Colon (tissue), 2 donors: ENCODE measurements at regions not wholly inside any gene's neighbourhood (a gene's known extent, or its start where the extent isn't known, plus 50 kb on each side); places are given as distances from the start of the nearest gene placed in this dataset.
"Not testable (repeated sequence)": the region's sequence is repeated elsewhere in the genome, so short reads cannot be mapped to it uniquely, and the experiment has no call there.

ENCODE experiments used
- FAIRE-seq: peaks from 2 replicates; lab custom pipeline; 2012; peaks lifted over from hg19 to GRCh38; lab: Jason Lieb, UNC
- donor health status: control.
- donor health status: control.

DNA sequence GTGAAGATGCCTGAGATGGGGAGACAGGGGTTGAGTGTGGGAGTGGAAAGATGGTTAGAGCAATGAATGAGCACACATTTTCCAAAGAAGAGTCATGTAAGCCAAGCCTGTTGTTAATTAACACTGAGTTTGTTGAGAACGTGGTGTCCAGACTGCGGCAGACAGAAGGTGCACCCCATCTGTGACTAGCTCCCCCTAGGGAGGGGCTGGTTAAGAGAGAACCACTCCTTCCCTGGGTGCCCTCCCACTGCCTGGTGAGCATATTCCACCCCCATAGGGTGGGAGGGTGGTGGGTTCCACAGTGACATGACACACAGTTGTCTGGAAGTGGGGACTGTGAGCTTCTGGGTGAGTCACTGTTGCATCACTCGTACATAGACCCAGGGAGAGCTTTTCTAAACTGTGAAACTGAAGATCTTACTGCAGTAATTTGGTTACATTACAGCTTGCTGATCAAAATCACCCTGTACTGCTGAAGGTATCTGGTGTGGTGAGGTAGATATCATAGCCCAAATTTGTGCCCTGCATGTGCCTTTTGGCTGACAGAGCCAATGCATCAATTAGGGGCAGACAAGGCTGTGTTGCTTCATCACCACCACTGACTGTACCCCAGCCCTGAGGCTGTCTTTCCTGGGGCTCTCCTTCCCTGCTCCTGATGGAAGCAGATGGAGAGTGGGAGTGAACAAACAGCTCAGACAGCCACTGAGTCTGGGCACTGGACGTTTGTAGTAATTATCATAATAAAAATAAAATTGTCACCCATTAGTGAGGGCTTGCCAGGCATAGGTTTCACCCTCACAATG is 150.9 kb downstream of the EMP1 start:
- FAIRE-seq: no peak

DNA sequence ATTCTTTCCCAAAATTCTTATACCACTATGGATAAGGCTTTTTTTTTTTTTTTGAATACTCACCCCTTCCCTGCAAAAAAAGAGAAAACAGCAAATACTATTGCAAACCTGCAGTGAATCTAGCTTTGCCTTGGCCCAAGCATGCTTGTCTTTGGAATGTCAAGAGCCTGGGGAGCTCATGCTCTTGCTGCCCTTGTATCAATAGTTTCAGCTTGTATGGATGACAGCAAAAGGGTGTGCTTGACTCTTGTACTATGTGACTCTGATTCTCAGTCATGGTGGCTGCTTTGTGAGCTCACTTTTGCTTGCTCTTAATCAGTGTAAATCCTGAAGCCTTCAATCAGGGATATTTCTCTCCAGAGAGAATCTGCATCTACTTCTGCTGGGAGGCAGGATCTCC is 149.2 kb downstream of the EMP1 start:
- no peak for FAIRE-seq

DNA sequence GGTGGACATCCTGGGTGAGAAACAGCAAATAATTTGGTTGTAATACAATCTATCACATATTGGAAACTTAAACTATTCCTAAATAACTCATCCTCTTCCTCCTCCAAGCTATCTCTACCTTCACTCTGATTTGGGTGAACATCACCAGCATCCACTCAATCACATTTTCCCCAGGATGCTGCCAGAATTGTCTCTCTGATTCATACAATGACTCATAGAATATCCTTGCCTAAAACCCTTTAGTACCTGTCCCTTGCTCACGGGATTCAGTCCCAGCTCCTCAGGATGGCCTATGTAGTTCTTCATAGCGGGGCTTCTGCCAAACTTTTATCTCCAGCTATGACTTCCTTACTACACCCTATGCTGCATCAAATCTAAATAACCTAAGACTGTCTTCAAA is 146.8 kb downstream of the EMP1 start:
- FAIRE-seq: no peak

DNA sequence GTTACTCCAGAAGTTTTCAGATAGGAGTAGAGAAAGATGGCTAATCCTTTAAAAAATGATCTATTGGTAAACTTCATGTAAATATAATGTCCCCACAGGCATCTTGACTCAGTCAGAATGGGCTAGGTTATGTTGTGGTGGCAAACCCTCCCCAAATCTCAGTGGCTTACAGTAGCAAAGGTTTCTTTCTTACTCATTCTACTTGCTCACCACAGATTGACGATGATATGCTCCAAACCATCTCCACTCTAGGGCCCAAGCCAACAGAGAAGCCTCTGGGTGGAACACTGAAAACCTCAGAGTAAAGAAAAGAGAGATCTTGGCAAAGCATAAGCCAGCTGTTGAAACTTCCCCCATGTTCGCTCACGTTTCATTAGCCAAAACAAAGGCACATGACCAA is 146.4 kb downstream of the EMP1 start:
- no peak for FAIRE-seq

DNA sequence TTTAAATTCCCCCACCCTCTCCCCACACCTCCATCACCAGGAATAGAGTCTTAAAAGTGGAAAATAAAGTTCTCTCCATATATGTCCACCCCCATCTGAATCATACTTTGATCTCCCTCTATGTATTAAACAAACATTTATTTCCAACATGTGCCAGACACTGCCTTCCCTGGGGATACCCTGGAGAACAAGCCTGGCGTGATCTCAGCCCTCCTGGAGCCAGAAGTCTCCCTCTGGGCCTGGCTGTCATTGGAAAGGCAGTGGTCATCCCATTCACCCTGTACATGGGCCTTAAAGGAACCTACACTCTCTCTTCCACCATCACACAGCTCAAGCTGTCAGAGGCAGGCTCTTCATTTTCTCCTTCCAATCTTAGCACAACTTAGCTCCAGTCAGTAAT is 143.6 kb downstream of the EMP1 start:
- FAIRE-seq: no peak

DNA sequence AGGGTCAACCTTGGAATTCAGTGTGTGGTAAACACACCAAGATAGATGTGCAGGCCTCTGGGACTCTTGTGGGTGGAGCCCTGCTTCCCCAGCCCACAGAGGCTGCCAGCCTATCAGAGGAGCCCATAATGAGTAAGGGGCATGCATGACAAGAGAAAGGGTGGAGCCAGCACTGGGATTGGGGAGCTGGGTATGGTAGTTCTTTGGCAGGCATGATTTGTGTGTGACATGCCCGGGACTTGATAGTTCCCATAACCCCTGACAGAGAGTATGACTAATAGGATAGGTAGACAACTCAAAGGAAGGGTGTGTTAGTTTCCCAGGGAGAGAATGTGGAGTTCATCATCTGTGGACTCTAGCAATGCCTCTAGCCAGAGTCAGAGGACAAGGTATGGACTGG is 143.0 kb downstream of the EMP1 start:
- FAIRE-seq: no peak

DNA sequence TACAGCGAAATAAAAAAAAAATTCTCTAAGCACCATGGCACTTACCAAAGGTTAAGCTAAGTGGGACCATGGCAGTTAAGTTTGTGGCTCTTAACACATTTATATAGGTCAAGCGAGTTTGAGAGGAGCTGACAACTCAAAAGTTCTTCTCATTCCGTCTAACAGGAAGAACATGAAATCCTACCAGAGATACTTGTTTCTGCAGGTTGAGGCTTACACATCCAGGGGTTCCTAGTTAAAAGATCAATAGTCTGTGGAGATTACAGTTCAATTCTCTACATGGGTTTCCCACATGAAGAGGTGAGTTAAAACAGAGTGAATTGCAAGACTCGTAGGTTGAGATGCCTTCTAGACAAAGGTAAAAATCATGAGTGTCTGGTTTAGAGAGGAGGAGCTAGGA is 142.6 kb downstream of the EMP1 start:
- no peak for FAIRE-seq

DNA sequence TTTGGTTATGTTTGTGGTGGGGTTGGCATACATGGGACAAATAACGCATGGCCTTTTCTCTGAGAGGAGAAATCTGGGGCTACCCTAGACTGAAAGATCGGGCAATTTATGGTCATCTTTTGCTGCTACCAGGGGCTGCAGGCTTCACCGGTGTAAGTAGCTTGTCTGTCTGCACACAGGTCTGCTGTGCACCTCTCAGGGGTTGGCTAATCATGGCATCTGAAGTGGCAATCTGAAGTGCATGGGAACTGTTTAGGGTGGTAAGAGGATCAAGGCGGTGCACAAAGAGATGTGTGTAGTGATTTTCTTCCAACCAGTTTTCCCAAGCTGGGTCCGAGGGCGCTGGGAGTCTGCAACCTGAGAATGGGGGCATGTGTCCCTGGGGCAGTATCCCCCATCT is 141.3 kb downstream of the EMP1 start:
- FAIRE-seq: no peak

DNA sequence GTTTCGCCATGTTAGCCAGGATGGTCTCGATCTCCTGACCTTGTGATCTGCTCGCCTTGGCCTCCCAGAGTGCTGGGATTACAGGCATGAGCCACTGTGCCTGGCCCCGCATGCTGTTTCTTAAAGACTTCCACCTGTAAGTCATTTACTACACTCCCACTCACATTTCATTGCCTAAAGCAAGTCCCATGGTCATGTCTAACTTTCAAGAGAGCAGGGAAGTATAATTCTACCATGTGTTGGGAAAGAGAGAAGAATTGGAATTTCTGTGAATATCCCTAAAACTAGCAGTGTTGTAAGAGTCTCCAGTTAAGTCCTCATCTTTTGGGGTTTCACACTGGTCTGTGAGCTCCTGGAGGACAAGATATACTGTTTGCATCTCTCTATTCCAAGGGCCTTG is 139.7 kb downstream of the EMP1 start:
- no peak for FAIRE-seq

DNA sequence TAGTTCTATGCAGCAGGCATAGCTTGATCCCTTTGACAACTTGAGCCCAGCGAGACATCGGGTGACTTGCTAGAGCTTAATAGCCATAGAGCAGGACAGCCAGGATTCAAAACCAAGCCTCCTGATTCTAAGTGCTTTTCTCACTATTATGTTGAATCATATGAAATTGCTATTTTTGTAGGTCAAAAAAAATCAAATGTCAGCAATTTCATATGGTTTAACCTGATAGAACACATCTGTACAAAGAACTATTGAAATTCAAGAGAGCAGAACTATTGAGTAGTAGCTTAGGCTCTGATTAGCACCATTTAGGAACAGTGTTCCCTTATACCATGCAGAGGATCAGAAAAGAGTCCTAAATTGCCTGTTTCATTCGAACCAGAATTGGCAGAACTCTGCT is 132.0 kb downstream of the EMP1 start:
- FAIRE-seq: no peak

DNA sequence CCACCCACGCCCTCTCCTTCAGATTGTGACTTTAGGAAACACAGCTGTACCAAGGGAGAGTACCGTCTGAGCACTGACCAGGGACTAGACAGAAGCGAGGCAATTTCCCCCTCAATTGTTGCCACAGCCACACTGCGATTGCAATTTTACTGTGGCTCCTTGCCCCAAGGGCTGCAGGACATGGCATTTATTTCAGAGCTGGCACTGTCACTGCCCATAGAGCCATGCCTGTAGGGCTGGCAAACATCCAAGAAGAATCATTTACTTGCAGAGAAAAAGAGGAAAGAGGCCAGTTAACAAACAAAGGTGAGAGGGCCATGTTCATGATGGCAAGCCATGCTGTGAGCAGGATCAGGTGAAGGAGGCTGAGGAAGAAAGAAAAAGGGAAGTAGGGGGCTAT is 129.6 kb downstream of the EMP1 start:
- no peak for FAIRE-seq

DNA sequence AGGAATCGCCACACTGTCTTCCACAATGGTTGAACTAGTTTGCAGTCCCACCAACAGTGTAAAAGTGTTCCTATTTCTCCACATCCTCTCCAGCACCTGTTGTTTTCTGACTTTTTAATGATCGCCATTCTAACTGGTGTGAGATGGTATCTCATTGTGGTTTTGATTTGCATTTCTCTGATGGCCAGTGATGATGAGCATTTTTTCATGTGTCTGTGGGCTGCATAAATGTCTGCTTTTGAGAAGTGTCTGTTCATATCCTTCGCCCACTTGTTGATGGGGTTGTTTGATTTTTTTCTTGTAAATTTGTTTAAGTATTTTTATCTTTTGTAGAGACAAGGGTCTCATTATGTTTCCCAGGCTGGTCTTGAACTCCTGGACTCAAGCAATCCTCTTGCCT is 128.5 kb downstream of the EMP1 start:
- FAIRE-seq: not testable (repeated sequence)

DNA sequence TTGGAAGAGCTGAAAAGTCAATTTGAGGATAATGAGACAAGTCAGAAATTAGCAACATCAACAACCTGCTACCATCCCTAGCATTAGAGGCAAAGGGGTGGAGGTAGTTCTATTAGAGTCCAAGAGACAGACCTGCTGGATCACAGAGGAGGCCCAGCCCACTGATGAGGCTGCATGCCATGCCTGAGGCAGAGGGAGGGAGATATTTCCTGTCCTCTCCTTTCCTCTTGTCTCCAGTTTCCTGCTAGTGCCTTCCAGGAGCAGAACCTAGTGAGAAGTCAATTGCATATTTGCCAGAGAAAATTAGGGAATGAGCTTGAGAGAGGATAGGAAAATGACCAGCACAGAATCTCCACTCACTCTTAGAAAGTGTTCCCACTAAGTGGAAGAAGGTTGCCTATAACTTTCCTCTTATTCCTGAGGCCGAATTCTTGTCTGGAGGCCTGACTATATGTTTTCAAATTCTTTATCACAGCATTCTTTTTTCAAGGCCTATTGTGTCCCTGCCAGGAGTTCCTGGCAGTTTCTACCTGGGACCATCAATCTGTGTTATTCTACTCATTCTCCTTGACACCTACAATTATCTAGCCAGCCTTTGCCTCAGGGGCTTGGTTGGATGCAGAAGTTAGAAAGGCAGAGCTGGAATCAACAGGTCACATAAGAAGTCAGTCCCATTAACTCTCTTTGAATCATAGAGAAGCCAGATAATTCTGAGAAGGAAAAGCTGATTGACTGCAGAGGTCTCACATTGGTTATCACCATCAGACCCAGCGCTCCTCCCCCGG is 121.9 kb downstream of the EMP1 start:
- no peak for FAIRE-seq

DNA sequence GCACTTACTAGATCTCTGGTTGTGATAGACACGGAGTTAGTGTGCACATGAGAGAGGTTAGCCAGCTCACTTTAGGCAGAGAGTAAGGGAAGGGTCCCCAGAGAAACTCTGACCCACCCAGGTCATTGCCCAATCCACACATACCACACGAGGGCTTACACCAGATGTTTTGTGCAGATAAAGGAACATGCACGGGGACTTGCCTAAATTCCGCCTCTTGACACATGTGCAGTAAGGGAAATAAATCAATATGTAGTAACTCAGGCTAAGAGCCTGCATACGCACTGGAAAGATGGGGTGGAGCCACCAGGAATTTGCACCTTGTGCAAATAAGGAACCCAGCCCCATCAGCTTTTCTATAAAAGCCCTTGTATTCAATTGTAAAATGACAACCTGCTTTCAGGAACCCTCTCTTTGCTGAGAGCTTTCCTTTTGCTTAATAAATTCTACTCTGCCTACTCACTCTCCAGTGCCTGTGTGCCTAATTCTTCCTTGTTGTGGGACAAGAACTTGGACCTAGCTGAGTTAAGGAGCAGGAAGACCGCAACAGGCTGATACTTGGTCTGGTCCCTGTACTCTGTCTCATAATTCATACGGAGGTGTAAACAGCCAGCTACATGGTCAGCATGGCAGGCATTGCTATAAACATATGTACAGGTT is 120.2 kb downstream of the EMP1 start:
- FAIRE-seq: no peak

DNA sequence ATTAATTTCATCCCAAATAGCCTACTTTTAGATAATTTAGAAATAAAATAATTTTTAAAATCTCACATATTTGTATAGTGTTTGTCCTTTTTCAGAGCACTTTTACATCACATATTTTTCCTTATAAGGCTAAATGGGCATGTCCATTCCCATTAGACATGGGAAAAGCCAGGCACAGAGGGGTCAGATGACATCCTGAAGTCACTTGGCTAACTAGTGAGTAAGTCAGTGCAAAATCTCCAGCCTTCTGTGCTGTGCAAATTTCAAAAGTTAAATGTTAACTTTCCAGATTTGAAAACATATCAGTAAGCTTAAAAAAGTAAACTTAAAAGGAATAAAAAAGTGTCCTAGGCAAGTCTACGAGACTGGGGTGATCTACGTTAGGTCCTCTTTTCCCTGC is 117.4 kb downstream of the EMP1 start:
- no peak for FAIRE-seq

DNA sequence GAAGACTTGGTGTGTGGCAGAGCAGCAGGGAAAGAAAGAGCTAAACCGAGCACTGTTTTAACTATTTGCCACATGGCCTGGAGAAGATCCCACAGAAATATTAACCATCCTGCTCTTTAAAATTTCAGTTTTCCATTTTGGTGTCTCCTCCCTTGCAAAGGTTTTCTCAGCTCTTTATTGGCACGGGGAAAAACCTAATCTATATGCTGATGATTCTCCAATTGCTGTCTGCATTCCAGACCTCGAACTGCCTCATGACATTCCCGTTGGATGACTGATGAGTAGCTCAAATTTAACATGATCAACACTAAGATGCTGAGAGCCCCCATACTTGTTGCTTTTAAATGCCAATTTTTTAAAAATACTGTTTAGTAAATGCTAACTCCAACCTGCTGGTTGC is 115.0 kb downstream of the EMP1 start:
- FAIRE-seq: no peak

DNA sequence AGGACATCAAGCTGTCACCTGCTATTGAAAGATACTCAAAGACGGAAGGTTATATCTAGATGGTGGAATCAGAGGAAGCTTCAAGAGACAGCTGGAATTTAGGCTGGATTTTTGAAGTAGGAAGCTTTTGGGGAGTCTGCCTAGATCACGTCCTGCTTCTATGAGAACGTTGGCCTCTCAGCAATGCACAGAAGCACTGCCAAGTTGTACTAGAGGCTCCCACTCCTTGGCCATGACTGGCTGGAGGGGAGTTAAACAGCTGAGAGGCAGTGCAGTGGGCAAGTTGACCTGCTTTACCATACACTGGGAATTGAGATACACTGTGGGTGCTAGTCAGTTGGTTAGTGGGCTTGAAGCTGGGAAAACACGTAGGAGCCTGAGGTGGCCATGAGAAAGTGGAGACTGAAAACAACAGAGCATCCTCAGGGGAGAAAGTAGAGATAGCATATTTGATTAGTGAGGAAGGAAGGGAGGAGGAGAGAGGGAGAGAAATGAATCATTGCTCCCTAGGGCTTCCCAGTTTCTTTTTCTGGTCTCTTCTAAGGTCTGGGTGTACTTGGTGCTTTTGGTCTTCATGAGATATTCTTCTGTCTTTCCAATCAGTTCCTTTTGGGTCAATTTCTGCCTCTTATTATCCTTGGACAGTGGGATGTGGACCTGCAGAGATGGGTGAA is 110.8 kb downstream of the EMP1 start:
- FAIRE-seq: no peak

DNA sequence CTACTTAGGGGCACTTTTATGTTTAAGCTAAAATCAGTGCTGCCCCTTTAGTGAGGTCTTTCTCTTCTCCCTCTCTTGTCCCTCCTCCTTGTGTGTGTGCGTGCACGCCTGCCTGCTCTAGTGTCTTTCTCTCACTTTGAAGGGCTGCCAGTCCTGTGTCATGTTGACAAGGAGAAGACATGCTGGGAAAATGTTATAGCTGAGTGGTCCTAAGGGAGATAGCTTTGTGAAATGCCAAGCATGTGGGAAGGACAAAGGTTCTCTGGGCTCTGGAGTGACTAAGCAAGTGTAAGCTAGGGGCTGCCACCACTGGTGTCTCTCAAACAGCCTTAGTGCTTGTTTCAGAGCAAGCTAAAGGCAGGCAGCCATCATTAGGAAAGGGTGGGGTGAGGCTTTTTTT is 108.4 kb downstream of the EMP1 start:
- no peak for FAIRE-seq

DNA sequence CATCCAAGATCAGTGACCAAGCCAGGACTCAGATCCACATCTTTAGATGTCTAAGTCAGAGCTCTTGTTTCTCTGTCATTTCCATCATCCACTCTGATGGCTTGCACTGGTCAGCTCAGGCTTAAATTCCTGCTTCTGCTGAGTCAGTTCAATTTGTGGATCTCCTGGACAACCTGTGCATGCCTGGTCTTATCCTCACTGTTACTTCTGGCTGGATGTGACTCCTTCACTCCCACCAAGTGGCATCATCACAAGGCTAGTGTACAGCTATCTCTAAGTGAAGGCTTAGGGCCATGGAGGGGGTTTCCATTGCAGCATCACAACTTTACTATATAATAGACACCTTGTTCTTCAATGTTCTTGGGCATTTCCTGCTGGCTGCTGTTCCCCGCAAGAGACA is 102.9 kb downstream of the EMP1 start:
- no peak for FAIRE-seq

DNA sequence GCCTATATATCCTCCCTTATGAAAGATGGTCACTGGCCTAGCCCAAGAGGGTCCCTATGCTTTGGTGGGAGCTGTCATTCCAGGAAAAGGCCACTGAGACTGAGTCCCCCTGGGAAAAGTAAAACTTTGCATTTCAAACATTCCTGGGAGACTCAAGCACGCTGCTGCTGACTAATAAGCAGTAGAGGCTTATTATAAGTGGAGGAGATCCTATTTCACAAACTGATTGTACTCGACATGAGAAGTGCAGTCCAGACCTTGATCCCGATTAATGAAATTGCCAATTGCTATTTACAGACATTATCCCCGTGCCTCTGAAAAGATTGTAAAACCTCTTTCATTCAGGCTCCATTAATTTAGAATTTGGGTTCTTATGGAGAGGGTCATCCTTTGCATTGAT is 96.6 kb downstream of the EMP1 start:
- no peak for FAIRE-seq

DNA sequence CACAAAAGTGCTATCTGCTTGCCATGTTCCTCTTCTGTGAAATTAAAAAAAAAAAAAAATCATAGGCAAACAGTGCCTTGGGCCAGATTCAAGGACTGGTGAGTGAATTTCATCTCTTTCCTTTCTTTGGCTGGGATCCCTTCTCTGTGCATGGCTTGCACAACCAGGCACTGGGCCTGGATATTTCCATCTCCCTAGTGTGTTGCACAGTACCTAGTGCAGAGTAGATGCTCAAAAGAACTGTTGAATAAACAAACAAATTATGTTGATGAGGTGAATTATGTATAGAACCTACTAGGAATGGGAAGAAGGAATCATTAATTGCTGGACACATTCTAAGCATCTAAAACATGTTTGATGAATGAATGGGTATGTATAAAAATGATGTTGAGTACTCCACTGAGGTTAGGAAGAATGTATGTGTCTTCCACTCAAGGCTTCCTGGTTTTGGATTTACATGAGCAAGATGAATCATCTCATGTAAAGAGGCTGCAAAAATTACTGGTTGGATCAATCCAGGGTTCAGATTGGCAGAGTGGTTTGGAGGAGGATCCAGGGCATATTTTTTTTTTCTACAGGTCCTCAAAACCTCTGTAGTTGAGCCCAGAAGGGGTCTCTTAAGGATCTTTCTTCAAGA is 93.2 kb downstream of the EMP1 start:
- FAIRE-seq: no peak

DNA sequence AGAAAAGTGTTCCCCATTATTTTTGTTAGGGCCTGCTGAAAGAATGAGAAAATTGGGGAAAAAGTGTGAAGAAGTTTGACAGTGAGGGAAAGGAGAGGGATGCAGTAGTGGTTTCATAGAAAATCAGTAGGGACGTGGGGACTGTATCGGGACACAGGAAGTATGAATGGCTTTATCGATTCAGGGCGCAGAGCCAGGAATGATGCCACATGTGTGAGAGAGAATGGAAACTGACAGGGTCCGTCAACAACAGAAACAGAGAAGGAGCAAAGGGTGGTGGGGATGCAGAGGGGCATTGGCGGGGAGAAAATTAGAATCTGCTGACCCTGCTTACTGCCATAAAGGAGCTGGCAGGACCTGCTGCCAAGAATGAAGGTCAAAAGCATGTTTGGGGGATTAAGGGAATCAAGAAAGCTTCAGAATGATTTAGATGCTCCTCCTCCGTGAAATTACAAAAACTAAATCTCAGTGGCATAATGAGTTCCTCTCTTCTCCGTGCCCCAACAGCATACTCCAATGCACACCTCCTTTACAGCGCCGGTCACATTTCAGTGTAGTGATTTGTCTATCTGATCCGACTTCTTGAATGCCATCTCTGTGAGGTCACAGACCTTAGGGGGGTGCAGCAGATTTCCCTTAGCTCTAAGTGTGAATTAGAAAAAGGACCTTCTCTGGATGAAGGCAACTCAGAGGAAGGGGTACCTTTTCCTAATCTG is 92.6 kb downstream of the EMP1 start:
- no peak for FAIRE-seq
